ENCODE measurements at regions not wholly inside any gene's neighbourhood (a gene's known extent, or its start where the extent isn't known, plus 50 kb on each side); places are given as distances from the start of the nearest gene placed in this dataset.

GRCh38 chr22:47608421-47608820 lies 846.0 kb downstream of the TBC1D22A start:
- peaks cover 5% of the 10 kb centered on the region; the same call in 1 of the 2 replicates for H3K9me3 ChIP-seq (ENCODE audit: insufficient read depth, low read depth, low read length)

DNA sequence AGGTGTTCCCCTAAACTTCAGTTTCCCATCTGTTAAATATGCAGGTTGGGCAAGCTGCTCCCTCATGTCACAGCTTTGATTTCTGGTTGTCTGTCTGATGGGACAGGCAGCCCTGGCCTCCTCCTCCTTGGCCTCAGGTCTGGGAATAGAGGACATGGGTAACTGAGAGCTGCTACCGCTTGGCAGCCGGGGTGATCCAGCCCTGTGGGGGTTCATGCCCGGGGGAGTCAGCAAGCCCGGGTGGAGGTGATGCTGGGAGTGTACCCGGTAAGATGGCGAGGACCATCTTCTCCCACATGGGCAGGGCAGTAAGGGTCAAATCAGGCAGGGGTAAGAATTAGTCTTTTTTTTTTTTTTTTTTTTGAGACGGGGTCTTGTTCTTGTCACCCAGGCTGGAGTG lies 845.0 kb downstream of the TBC1D22A start:
- no peaks in the 10 kb centered on the region for H3K4me1 ChIP-seq (ENCODE audit: insufficient read depth, low read length, poor library complexity, severe bottlenecking)
- no peaks in the 10 kb centered on the region for H3K27me3 ChIP-seq (ENCODE audit: insufficient read depth, low read length, poor library complexity, severe bottlenecking)
- TF ChIP-seq CTCF (conservative IDR thresholded peaks at IDR 0.05; ENCODE audit: low read length) (no peak), EZH2phosphoT487 (IDR thresholded peaks at IDR 0.05; ENCODE audit: borderline replicate concordance) (no peak)
- no peaks in the 10 kb centered on the region for H3K79me2 ChIP-seq (ENCODE audit: insufficient read depth, low read length)
- H3K9me2 ChIP-seq (replicated peaks; ENCODE audit: low read depth, low read length), result no peaks in the 10 kb centered on the region
- peaks cover 7% of the 10 kb centered on the region; the same call in 1 of the 2 replicates for H3K9me3 ChIP-seq (ENCODE audit: insufficient read depth, low read depth, low read length)
- no peaks in the 10 kb centered on the region for H3F3A ChIP-seq (ENCODE audit: low read depth)
- no peak overlapping the region for H2AFZ ChIP-seq (ENCODE audit: low read length)
- no peak overlapping the region for H3K9ac ChIP-seq (ENCODE audit: low read depth, low read length, poor library complexity, severe bottlenecking)
- H3K36me3 ChIP-seq (ENCODE audit: insufficient read depth, low read length), result no peaks in the 10 kb centered on the region
- H4K20me1 ChIP-seq (ENCODE audit: insufficient read depth, low read length, poor library complexity, severe bottlenecking), result no peaks in the 10 kb centered on the region
- no peak overlapping the region for H3K4me3 ChIP-seq (ENCODE audit: low read length, poor library complexity, severe bottlenecking)
- H3K4me2 ChIP-seq (ENCODE audit: low read depth, low read length, poor library complexity, severe bottlenecking), result no peak overlapping the region

More at GRCh38 chr22:47608421-47608820, 846.0 kb downstream of the TBC1D22A start:
- Histone ChIP-seq H2AFZ (ENCODE audit: low read length) (no peak overlapping the region), H4K20me1 (ENCODE audit: insufficient read depth, low read length, poor library complexity, severe bottlenecking) (no peaks in the 10 kb centered on the region), H3K79me2 (ENCODE audit: insufficient read depth, low read length) (no peaks in the 10 kb centered on the region), H3K4me2 (ENCODE audit: low read depth, low read length, poor library complexity, severe bottlenecking) (no peak overlapping the region), H3K4me3 (ENCODE audit: low read length, poor library complexity, severe bottlenecking) (no peak overlapping the region), H3K27me3 (ENCODE audit: insufficient read depth, low read length, poor library complexity, severe bottlenecking) (no peaks in the 10 kb centered on the region), H3K9ac (ENCODE audit: low read depth, low read length, poor library complexity, severe bottlenecking) (no peak overlapping the region), H3F3A (ENCODE audit: low read depth) (no peaks in the 10 kb centered on the region), H3K4me1 (ENCODE audit: insufficient read depth, low read length, poor library complexity, severe bottlenecking) (no peaks in the 10 kb centered on the region), H3K9me2 (replicated peaks; ENCODE audit: low read depth, low read length) (no peaks in the 10 kb centered on the region), H3K36me3 (ENCODE audit: insufficient read depth, low read length) (no peaks in the 10 kb centered on the region)
- TF ChIP-seq CTCF (conservative IDR thresholded peaks at IDR 0.05; ENCODE audit: low read length) (no peak), EZH2phosphoT487 (IDR thresholded peaks at IDR 0.05; ENCODE audit: borderline replicate concordance) (no peak)

DNA sequence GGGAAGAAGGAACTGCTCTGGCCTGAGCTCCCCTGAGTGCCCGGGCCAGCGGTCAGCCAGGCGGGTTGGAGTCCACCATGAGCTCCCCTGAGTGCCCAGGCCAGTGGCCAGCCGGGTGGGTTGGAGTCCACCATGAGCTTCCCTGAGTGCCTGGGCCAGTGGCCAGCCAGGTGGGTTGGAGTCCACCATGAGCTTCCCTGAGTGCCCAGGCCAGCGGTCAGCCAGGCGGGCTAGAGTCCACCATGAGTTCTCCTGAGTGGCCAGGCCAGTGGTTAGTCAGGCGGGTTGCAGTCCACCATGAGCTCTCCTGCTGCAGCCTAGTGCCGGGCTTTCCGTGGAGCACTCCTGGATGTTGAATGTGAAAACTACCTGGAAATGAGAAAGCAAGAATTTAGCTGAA lies 844.0 kb downstream of the TBC1D22A start:
- Histone ChIP-seq H3K4me2 (ENCODE audit: low read depth, low read length, poor library complexity, severe bottlenecking) (no peak overlapping the region), H2AFZ (ENCODE audit: low read length) (no peak overlapping the region), H3K27me3 (ENCODE audit: insufficient read depth, low read length, poor library complexity, severe bottlenecking) (no peaks in the 10 kb centered on the region), H3K4me3 (ENCODE audit: low read length, poor library complexity, severe bottlenecking) (no peak overlapping the region), H3K4me1 (ENCODE audit: insufficient read depth, low read length, poor library complexity, severe bottlenecking) (no peaks in the 10 kb centered on the region), H4K20me1 (ENCODE audit: insufficient read depth, low read length, poor library complexity, severe bottlenecking) (no peaks in the 10 kb centered on the region), H3K36me3 (ENCODE audit: insufficient read depth, low read length) (no peaks in the 10 kb centered on the region), H3K9me2 (replicated peaks; ENCODE audit: low read depth, low read length) (no peaks in the 10 kb centered on the region), H3K9me3 (ENCODE audit: insufficient read depth, low read depth, low read length) (peaks cover 15% of the 10 kb centered on the region; the same call in 1 of the 2 replicates), H3F3A (ENCODE audit: low read depth) (no peaks in the 10 kb centered on the region), H3K9ac (ENCODE audit: low read depth, low read length, poor library complexity, severe bottlenecking) (no peak overlapping the region), H3K79me2 (ENCODE audit: insufficient read depth, low read length) (no peaks in the 10 kb centered on the region)
- no peak for TF ChIP-seq CTCF (conservative IDR thresholded peaks at IDR 0.05; ENCODE audit: low read length)
- TF ChIP-seq EZH2phosphoT487 (IDR thresholded peaks at IDR 0.05; ENCODE audit: borderline replicate concordance), result no peak
